ENCODE measurements at regions not wholly inside any gene's neighbourhood (a gene's known extent, or its start where the extent isn't known, plus 50 kb on each side); places are given as distances from the start of the nearest gene placed in this dataset.

DNA sequence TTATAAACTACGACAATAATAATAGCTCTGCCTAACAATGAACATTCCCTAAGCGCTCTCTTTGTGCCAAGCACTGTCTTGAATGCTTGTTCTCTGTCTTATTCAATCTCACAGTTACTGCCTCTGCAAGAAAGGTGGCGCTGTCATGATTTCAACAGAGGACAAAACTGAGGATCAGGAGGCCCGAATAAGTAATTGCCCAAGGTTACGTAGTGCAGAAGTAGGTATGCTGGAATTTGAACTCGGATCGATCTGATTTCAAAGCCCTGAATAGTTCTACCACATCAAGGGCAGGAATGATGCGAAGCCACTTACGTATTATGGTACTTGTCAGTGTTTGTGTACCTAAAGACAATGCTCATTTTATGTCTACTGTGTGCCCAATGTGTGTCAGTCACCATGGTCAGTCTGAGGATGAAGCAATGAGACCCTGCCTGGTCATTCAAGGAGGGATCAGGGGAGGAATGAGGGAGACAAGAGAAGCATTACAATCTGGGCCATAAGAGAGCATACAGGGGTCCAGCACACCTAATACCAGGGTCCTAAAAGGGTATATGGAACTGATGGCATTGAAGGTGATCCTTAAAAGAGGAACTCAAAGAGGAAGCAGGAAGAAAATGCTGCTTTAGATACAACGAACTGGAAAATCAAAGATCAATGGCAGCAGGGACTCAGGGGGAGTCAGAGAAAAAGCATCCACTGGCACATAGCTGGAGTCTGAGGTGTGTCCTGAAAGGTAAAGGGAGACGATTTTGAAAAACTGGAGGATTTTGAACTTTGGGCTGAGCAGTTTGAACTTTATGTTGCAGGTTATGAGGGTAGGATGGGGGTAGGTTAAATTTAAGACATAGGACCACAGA lies 389.2 kb downstream of the PLPP3 start:
- no peak for DNase-seq (ENCODE audit: low read depth in 2 of 2)

DNA sequence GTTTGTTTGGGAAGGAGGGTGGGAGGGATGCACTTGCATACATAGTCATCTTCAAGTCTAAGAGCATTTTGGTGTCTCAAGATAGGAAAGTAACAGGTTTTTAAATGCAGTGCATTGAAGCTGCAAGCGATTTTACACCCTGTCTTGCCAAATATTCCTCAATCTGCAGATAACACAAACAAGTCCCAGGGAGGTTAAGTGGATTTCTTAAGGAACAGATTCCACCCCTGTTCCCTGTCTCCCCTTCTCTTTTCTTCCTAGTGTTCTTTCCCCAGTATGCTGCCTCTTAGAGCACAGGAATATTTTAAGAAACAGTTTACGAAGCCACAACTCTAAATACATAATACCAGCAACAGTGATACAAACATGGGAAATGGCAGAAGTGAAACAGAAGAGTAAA lies 389.9 kb downstream of the PLPP3 start:
- no peak for DNase-seq (ENCODE audit: low read depth in 2 of 2)

DNA sequence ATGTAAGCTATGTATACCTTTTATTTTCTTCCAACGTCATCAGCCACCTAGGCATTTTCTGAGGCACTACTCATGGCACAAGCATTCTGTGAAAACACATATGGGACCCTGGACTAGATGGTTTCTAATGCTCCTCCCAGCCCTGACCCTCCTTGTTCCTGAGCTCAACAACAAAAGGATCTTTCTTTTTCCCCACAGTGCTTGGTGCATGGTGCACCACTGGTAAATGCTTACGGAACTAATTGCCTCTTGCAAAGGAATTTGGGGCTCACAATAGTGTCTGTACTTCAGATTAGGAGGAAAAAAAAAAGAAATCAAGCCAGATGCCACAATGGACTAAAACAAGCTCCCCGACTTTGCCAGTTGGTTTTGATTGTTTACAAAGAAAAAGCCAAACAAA lies 390.5 kb downstream of the PLPP3 start:
- DNase-seq (ENCODE audit: low read depth in 2 of 2) = no peak

DNA sequence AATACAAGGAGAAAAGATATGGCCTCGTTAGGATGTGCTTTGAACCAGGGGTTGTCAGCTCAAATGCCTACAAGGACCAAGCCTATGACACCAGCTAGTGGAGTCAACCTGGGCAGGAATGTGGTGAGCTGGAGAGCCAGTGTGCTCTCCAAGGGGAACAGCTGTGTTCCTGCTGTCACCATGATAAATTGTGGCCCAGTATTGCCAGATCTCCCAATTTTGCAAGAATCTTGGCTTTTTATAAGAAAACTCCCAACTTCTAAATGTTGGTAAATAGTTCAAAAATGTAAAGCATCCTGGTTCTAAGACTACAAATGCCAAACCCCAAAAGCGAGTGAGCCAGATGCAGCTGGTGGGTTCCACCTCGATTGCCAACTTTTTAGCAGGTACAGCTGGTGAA lies 391.1 kb downstream of the PLPP3 start:
- no peak for DNase-seq (ENCODE audit: low read depth in 2 of 2)

DNA sequence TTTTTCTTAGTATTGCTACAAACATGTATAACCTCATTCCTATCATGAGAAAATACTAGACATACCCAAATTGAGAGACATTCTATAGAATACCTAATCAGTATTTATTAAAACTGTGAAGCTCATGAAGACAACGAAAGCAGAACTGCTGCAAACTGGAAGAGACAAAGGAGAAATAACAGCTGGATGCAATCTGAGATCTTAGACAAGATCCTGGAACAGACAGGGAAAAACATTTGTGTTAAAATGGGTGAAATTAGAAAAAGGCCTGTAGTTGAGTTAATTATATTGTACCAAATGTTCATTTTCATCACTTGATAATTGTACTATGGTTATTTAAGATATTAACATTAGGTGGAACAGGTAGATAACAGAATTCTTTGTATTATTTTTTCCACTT lies 392.0 kb downstream of the PLPP3 start:
- no peak for DNase-seq (ENCODE audit: low read depth in 2 of 2)

DNA sequence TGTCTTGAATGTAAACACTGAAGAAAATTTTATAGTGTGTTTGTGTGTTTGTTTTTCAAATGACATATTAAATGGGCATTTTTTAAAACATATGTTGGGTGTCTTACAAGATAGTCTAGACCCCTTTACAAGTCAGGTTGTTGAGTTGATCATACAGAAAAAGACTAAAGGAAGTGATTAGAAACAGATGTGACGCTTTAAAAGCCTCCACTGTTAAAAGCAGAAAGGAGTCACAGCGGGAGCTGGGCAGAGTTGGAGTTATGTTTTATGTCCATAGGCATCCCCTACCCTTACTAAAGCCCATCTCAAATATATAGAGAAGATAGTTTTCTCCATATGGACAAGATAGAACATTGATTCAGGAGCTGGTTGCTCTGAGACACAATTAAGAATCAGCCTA lies 393.9 kb downstream of the PLPP3 start:
- no peak for DNase-seq (ENCODE audit: low read depth in 2 of 2)

DNA sequence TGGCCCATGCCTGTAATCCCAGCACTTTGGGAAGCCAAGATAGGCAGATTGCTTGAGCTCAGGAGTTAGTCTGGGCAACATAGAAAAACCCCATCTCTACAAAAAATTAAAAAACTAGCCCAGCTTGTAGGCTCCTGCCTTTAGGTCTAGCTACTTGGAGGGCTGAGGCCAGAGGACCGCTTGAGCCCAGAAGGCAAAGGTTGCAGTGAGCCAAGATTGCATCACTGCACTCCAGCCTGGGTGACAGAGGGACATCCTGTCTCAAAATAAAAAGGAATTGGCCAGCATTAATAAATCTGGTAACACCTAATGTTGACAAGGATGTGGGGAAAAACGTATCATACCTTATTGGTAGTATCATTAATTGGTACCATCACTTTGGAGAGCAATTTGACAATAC lies 396.2 kb downstream of the PLPP3 start:
- no peak for DNase-seq (ENCODE audit: low read depth in 2 of 2)

DNA sequence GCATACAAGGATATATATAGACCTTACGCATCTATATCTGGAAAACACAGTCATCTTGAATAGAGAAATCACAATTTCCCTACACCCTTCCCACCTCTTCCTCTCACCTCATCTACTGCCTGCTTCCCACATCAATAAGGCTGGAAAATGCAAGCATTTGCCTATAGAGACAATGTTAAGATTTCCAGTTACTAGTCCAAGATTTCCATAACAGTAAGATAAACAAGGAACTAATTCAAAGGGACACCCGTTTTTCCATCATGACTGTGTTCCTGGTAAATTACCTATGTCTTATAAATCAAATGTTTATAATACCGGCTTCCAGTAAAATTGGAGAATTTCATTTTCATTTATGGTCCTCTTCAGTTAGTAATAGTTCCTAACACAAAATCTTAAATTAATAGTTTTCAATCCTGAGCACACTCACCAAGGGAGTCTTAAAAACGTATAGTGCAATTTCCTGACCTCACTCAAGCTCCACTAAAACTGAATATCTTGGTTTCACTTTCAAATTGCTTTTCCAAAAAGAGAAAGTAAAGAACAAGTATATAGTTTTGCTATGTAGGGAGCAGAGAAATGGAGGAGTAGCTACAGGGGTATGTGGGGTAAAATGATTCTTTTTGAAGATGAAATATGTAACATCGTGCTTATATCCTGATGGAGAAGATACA lies 398.7 kb downstream of the PLPP3 start:
- DNase-seq (ENCODE audit: low read depth in 2 of 2) = no peak

DNA sequence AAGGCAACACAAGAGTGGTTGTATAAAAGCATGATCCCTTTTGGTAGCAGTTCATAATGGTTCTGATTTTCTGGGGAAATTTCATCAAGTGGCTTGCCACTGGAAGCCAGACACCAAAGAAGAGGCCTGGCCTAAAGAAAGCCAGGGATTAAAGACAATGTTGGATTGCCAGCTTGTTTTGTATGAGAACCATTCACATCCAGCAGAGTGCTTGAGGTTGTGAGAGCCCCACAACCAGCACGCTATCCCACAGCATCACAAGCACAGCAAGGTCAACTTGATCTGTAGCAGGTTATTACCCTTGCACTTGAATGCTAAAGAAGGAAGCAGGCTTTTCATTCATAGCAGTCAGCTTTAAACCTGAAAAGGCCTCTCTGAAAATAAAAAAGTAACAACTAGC lies 399.8 kb downstream of the PLPP3 start:
- DNase-seq (ENCODE audit: low read depth in 2 of 2) = no peak

DNA sequence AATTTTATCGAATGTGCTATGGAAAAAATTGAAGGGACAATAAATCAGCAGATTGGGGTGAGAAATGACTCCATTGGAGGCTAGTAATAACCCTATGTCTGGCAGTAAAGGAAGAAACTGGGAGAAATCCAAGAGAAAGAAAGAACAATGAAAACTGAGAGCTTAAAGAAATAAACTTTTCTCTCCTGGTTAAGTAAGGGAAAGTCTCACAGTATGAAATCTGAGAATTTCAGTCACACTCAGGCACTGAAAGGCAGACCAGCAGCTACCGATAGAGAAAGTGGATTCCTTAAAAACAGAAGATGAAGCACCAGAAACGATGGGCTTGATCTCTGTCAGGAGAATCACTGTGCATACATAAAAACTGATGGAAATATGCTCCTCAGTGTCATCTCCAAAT lies 404.2 kb downstream of the PLPP3 start:
- no peak for DNase-seq (ENCODE audit: low read depth in 2 of 2)

DNA sequence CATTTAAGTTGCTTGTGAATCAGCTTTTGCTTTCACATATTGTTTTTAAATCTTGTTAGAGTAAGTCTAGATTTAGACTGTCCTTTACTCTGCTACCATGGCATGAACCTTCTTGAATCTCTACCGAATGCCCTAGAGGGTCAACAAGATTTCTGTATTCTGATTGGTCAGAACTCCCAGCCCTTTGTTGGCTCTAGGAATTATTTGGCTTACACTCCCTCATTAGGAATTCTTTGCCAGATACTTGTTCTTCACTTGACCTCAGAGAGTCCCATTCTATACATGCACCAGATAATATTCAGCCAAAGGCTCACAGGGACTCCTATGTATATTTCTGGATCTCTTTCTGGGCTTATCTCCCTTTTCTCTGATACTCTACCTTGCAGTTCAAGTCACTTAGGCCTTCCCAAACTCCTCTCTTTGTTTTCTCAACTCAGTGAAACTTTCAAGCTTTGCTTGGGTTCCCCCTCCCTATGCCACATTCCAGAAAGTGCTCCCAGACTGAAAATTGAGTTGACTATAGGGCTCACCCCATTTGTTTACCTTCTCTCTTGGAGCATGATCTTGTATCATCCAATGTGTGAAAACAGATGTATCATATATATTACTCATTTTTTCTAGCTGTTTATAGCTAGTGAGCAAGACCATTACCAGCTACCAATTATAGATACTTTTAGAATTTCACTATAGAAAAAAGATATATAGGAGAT lies 405.0 kb downstream of the PLPP3 start:
- DNase-seq (ENCODE audit: low read depth in 2 of 2) = no peak

DNA sequence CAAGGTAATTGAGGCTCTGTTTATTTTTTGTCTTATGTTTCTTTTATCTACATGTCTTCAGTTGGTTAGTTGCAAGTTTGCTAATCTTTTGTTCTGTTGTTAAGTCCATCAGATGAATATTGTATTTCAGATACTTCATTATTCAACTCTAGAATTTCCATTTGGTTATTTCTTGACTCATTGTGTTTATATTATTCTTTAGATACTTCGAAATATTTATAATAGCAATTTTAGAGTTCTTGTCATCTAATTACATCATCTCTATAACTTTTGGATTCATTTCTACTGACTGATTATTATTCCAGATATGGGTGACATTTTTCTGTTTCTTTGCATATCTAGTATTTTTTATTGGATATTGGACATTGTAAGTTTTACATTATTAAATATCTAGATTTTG lies 405.6 kb downstream of the PLPP3 start:
- DNase-seq (ENCODE audit: low read depth in 2 of 2) = no peak

DNA sequence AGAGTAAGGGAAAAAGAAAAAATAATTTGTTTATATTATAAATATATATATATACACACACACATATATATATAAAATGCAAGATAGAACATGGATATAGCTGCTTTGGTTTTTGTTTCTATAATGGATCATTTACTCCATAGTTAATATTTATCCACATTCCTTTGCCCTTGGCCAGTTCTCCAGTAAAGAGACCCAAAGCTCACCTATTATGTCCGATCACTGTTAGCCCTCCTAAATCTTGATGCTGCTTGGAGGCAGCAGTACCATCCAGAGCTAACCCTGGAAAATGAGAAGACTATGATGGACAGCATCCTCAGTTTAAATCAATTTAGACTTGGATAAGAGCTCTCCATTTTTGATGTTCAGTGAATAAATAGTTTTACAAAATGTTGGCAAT lies 407.7 kb downstream of the PLPP3 start:
- no peak for DNase-seq (ENCODE audit: low read depth in 2 of 2)

DNA sequence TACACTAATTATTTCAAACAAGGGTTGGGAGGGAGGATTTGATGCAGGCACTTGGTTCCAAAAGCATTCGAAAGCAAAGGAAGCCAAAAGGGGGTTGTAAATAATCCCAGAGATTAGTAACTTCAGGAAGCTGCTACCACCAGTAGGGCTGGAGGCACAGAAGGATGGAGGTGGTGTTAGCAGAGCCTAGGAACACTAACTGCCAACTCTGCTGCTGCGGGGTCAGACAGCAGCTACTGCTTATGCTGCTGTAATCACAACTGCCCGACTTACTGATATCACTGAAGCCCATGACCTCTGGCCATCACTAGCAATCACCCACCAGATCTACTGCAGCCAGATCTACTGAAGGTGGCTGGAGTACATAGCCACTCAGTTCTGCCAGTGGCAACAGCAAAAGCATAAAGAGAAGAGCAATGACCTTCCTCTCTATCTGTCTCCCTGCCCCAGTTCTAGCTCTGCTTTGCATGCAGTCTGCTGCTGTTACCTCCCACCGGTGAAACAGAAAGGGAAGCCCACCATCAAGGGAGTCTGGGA lies 408.5 kb downstream of the PLPP3 start:
- no peak for DNase-seq (ENCODE audit: low read depth in 2 of 2)

DNA sequence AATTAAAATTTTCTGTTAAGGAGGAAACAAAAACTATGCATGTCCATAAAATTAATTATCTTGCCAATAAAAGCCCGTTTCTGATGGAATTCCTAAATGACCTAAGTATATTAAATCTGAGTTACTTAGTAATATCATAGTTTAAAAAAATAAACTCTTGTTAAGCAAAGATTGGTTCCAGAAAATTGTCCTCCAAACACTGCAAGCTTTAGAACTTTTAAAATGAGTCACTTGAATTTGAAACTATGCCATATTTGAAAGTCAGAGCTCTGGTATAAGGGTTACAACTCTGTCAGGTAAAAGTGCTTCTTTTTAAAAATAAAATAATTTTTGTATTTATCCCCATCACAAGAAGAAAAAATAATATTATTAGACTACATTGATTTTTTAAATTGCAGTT lies 409.5 kb downstream of the PLPP3 start:
- no peak for DNase-seq (ENCODE audit: low read depth in 2 of 2)

DNA sequence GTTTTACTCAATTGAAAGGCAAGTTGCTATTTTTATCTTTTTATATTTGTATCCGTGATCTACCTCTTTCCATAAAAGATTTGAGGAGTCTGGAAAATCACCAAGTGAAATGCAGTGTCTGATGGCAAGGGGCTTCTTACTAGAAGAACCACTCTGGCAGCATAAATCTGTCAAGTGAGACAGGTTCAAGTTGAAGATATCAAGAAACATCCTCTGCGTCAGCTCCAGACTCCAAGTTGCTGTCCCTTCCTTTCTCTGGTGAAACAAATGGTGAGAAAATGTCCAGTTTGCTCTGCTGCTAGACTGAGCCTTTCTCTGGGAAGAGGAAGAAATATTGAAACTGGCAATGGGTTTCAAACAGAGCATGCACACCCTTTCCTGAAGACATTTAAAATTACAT lies 411.2 kb downstream of the PLPP3 start:
- DNase-seq (ENCODE audit: low read depth in 2 of 2) = no peak

DNA sequence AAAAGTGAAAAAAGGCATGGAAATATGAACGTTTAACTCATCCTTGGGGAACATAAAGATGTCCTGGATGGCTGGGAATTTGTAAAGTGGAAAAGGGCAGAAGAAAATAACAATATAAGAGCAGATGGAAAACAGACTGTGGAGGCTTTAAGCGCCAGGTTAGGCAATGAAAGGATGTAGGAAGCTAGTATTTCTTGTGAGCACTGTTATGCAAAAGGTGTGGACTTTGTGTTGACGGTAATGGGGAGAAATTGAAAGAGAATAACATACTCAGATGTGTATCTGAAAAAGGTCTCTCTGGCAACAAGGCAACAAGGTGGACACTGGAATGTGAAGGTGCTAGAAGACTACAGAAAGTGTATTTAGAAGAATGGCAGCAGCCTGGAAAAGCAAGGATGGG lies 411.8 kb downstream of the PLPP3 start:
- no peak for DNase-seq (ENCODE audit: low read depth in 2 of 2)

DNA sequence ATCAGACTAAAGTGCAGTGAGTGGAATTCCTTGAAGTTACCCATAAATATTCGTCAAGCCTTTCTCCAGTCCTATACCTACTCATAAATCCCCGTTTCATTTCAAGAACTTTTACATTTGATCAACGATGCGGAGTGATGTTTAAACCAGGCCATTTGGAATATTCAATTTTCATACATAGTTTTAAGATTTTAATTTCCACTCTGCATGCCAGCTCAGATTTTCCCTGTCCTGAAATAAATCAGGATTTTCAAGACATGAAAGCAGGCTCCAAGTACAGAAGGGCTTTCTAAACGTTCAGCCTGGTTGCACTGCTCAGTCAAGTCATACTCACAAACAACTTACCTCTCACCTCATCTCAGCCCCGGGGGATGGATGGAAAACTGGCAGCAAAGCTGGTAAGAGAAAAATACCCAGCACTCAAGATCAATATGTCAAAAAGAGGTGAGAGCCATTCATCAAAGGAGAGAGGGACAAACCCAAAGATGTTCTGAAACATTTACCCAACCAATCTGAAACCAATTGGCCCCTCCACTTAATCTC lies 418.5 kb downstream of the PLPP3 start:
- DNase-seq (ENCODE audit: low read depth in 2 of 2) = no peak

DNA sequence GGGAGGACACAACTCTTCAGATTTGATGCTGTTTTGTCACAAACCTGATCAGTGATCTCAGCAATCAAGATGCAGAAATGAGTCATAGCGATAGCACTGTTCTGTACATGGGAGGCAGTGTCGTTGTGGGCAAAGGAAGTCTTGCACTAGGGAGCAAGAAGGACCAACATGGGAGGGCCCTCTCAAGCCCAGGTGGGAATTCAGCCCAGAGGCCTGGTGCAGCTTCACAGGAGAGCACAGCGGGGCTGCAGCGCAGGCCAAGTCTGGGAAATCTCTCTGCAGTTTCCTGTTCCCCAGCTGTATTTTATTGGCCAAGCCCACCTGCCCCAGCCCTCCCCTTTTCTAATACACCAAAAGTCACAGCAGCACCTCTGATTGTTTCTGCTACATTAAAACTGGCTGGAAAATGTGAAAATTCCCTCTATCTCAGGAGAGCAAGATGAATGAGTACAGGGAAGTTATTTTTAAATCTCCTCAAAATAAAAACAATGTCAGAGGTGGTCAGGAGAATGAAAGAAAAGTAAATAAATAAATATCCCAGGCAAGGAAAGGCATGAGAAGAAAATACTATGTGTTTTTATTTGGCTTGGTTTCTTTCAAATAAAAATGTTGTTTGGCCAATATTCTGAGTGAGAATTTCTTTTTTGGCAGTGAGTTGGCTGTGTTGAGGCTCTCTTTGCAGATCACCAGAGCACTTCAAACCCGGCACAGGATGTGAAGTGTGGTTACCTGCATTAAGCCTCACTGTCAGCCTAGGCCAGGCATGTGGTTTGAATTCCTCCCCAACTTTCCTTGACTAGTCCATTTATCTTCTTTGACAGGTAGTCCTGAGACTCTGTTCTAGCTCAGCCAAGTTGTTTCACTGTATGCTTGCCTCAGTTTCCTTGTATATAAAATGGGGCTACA lies 422.1 kb downstream of the PLPP3 start:
- DNase-seq (ENCODE audit: low read depth in 2 of 2) = no peak

DNA sequence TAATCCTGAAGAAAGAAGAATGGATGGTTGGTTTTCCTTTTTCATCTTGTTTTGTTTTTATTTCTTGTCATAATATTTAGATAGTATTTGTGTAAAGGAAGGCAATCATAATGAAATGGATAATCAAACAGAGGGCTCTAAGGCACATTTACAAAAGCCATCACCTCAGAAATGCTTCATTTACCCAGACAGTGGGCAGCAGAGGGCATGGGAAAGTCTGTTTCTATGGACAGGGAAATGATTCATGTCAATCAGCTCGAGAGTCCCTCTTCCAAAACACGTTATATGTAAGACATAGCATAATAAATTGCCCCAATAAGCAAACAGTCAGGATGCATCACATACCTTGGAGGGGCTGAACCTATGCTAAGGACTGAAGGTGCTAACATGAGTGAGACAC lies 426.1 kb downstream of the PLPP3 start:
- no peak for DNase-seq (ENCODE audit: low read depth in 2 of 2)

DNA sequence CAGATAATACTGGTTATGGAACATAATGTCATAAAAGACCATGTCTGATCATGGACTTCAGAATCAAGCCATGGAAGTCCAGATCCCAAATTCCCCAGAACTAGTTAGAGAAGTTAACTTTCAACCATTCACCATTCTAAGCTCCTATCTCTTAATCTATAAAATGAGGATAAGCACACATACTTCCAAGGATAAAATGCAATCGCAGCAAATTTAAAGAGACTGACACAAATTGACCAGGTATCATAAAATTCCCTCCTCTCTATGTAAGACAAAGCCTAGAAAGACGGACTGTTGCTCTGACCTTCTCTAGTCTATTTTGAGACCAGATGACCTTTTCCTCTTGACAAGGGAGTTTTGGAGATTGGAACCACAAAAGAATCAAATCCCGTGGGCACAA lies 426.7 kb downstream of the PLPP3 start:
- DNase-seq (ENCODE audit: low read depth in 2 of 2) = no peak
